HG02981 (cell line): ENCODE measurements at regions not wholly inside any gene's neighbourhood (a gene's known extent, or its start where the extent isn't known, plus 50 kb on each side); places are given as distances from the start of the nearest gene placed in this dataset.
A peak's percentile ranks its signal among the peaks of the same experiment; 100 is the strongest.

ENCODE experiments used
- ATAC-seq: cut with Tn5 transposase; IDR thresholded peaks from one replicate; pipeline ENCODE4 v1.9.1; 2021; ENCODE audit warnings: mild to moderate bottlenecking, moderate library complexity; ENCODE audit not compliant: unreplicated experiment

- no peak for ATAC-seq
Measured at GRCh38 chr6:85396159-85396808, 53.6 kb upstream of the NT5E start.

GRCh38 chr6:85395746-85396145, 54.1 kb upstream of the NT5E start:
- no peak for ATAC-seq

GRCh38 chr6:85394853-85395538, 54.9 kb upstream of the NT5E start:
- ATAC-seq, result no peak

GRCh38 chr6:85394199-85394598, 55.7 kb upstream of the NT5E start:
- no peak for ATAC-seq

- no peak for ATAC-seq
Measured at GRCh38 chr6:85392379-85392778, 57.5 kb upstream of the NT5E start.

- ATAC-seq, result no peak
Measured at GRCh38 chr6:85390775-85391174, 59.1 kb upstream of the NT5E start.

- ATAC-seq, result no peak
Measured at GRCh38 chr6:85390105-85390728, 59.7 kb upstream of the NT5E start.

GRCh38 chr6:85389151-85389797, 60.6 kb upstream of the NT5E start:
- ATAC-seq, result no peak

- ATAC-seq, result no peak
Measured at GRCh38 chr6:85388531-85388930, 61.4 kb upstream of the NT5E start.

- ATAC-seq, result no peak
Measured at GRCh38 chr6:85385636-85386315, 64.1 kb upstream of the NT5E start.

- no peak for ATAC-seq
Measured at GRCh38 chr6:85383042-85383441, 66.8 kb upstream of the NT5E start.

- ATAC-seq, result no peak
Measured at GRCh38 chr6:85382541-85382940, 67.3 kb upstream of the NT5E start.

- ATAC-seq, result no peak
Measured at GRCh38 chr6:85372915-85373270, 77.0 kb upstream of the NT5E start.

GRCh38 chr6:85372188-85372914, 77.5 kb upstream of the NT5E start:
- no peak for ATAC-seq

- peak; percentile 72 for ATAC-seq
Measured at GRCh38 chr6:85368631-85369030, 81.3 kb upstream of the NT5E start.

- no peak for ATAC-seq
Measured at GRCh38 chr6:85364344-85364743, 85.5 kb upstream of the NT5E start.

- ATAC-seq, result no peak
Measured at GRCh38 chr6:85363870-85364269, 86.0 kb upstream of the NT5E start.

GRCh38 chr6:85362652-85363310, 87.1 kb upstream of the NT5E start:
- ATAC-seq, result no peak

GRCh38 chr6:85361643-85362014, 88.3 kb upstream of the NT5E start:
- ATAC-seq, result no peak
